ENCODE measurements at regions not wholly inside any gene's neighbourhood (a gene's known extent, or its start where the extent isn't known, plus 50 kb on each side); places are given as distances from the start of the nearest gene placed in this dataset.

GRCh38 chr10:93216341-93216985, 142.8 kb downstream of the CYP26A1 start:
- TF ChIP-seq ZNF384 (IDR thresholded peaks at IDR 0.05), result no peak
- no peak for TF ChIP-seq ELF4 (IDR thresholded peaks at IDR 0.05)
- TF ChIP-seq FOXM1 (IDR thresholded peaks at IDR 0.05; ENCODE audit: borderline replicate concordance), result no peak
- CTCF ChIA-PET, result no interaction called here

GRCh38 chr10:93218386-93218785, 144.7 kb downstream of the CYP26A1 start:
- TF ChIP-seq TARDBP (IDR thresholded peaks at IDR 0.05) (no peak), ZNF384 (IDR thresholded peaks at IDR 0.05) (no peak), CTBP1 (IDR thresholded peaks at IDR 0.05; ENCODE audit: borderline replicate concordance) (no peak), HDGF (IDR thresholded peaks at IDR 0.05; ENCODE audit: borderline replicate concordance) (no peak), BHLHE40 (IDR thresholded peaks at IDR 0.05; ENCODE audit: borderline replicate concordance) (no peak), SUZ12 (IDR thresholded peaks at IDR 0.05) (no peak), FOXA1 (IDR thresholded peaks at IDR 0.05) (no peak), ELF4 (IDR thresholded peaks at IDR 0.05) (no peak), SP1 (IDR thresholded peaks at IDR 0.05) (no peak), FOXK2 (IDR thresholded peaks at IDR 0.05) (no peak), NFRKB (IDR thresholded peaks at IDR 0.05) (no peak), ARNT (IDR thresholded peaks at IDR 0.05) (no peak), FOXM1 (IDR thresholded peaks at IDR 0.05; ENCODE audit: borderline replicate concordance) (no peak), L3MBTL2 (conservative IDR thresholded peaks at IDR 0.05) (no peak), LEF1 (IDR thresholded peaks at IDR 0.05; ENCODE audit: borderline replicate concordance) (no peak)
- TF ChIP-seq, protein P1, sequence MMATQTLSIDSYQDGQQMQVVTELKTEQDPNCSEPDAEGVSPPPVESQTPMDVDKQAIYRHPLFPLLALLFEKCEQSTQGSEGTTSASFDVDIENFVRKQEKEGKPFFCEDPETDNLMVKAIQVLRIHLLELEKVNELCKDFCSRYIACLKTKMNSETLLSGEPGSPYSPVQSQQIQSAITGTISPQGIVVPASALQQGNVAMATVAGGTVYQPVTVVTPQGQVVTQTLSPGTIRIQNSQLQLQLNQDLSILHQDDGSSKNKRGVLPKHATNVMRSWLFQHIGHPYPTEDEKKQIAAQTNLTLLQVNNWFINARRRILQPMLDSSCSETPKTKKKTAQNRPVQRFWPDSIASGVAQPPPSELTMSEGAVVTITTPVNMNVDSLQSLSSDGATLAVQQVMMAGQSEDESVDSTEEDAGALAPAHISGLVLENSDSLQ (IDR thresholded peaks at IDR 0.05), result no peak
- no peak for DNase-seq (ENCODE audit: extremely low spot score)
- ChIA-PET POLR2A (no interaction called here), CTCF (no interaction called here)

More at GRCh38 chr10:93216341-93216985, 142.8 kb downstream of the CYP26A1 start:
- POLR2A ChIA-PET, result no interaction called here
- DNase-seq (ENCODE audit: extremely low spot score), result no peak

GRCh38 chr10:93219347-93219746, 145.7 kb downstream of the CYP26A1 start:
- TF ChIP-seq FOXK2 (IDR thresholded peaks at IDR 0.05) (no peak), TARDBP (IDR thresholded peaks at IDR 0.05) (no peak), ELF4 (IDR thresholded peaks at IDR 0.05) (no peak), FOXA1 (IDR thresholded peaks at IDR 0.05) (no peak), CTBP1 (IDR thresholded peaks at IDR 0.05; ENCODE audit: borderline replicate concordance) (no peak)
- no peak for DNase-seq (ENCODE audit: extremely low spot score)
- ChIA-PET CTCF (no interaction called here), POLR2A (no interaction called here)

GRCh38 chr10:93220296-93221170, 146.8 kb downstream of the CYP26A1 start:
- POLR2A ChIA-PET, result no interaction called here
- no peak for TF ChIP-seq L3MBTL2 (conservative IDR thresholded peaks at IDR 0.05)
- no peak for DNase-seq (ENCODE audit: extremely low spot score)
- CTCF ChIA-PET, result no interaction called here

DNA sequence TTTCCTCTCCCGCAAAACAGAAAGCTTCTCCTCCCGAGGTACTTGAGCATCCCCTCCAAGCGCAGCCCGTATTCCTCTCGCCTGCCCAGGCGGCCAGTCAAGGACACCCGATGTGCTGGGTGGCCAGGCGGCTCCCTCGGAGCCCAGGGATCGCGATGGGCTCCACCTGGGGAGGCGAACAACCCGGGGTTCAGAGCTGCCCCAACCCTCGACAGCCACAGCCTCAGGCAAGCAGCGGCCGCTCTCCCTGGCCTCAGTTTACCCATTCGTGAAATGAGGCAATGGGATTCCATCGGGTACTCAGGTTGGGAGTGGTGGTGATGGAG, 147.4 kb downstream of the CYP26A1 start:
- DNase-seq (ENCODE audit: extremely low spot score), result no peak
- CTCF ChIA-PET, result no interaction called here
- POLR2A ChIA-PET, result no interaction called here
- TF ChIP-seq, protein P1 (IDR thresholded peaks at IDR 0.05), result no peak

GRCh38 chr10:93221521-93221920, 147.8 kb downstream of the CYP26A1 start:
- ChIA-PET CTCF (interaction anchor here (1.0 kb wide), 1 partner anchor 131 kb away, joined by 3 read pairs; no protein-coding TSS in a partner anchor), POLR2A (no interaction called here)
- TF ChIP-seq CTBP1 (IDR thresholded peaks at IDR 0.05; ENCODE audit: borderline replicate concordance) (no peak), FOXM1 (IDR thresholded peaks at IDR 0.05; ENCODE audit: borderline replicate concordance) (no peak), SUZ12 (IDR thresholded peaks at IDR 0.05) (no peak), BHLHE40 (IDR thresholded peaks at IDR 0.05; ENCODE audit: borderline replicate concordance) (no peak), LEF1 (IDR thresholded peaks at IDR 0.05; ENCODE audit: borderline replicate concordance) (no peak), NFRKB (IDR thresholded peaks at IDR 0.05) (no peak), TARDBP (IDR thresholded peaks at IDR 0.05) (no peak), SP1 (IDR thresholded peaks at IDR 0.05) (no peak), FOXK2 (IDR thresholded peaks at IDR 0.05) (no peak), ARNT (IDR thresholded peaks at IDR 0.05) (no peak)
- TF ChIP-seq, protein P1 (IDR thresholded peaks at IDR 0.05), result no peak
- no peak for DNase-seq (ENCODE audit: extremely low spot score)

- no peak for TF ChIP-seq L3MBTL2 (conservative IDR thresholded peaks at IDR 0.05)
- TF ChIP-seq FOXK2 (IDR thresholded peaks at IDR 0.05), result no peak
- no peak for TF ChIP-seq SP1 (IDR thresholded peaks at IDR 0.05)
- no peak for TF ChIP-seq TARDBP (IDR thresholded peaks at IDR 0.05)
- TF ChIP-seq ELF4 (IDR thresholded peaks at IDR 0.05), result no peak
- no peak for TF ChIP-seq FOXA1 (IDR thresholded peaks at IDR 0.05)
- TF ChIP-seq, protein P1 (IDR thresholded peaks at IDR 0.05), result no peak
- no peak for TF ChIP-seq LEF1 (IDR thresholded peaks at IDR 0.05; ENCODE audit: borderline replicate concordance)
- no peak for TF ChIP-seq FOXM1 (IDR thresholded peaks at IDR 0.05; ENCODE audit: borderline replicate concordance)
- TF ChIP-seq SUZ12 (IDR thresholded peaks at IDR 0.05), result no peak
- no peak for TF ChIP-seq HDGF (IDR thresholded peaks at IDR 0.05; ENCODE audit: borderline replicate concordance)
- TF ChIP-seq CTBP1 (IDR thresholded peaks at IDR 0.05; ENCODE audit: borderline replicate concordance), result no peak
- no peak for TF ChIP-seq ARNT (IDR thresholded peaks at IDR 0.05)
- ChIA-PET CTCF (interaction anchor here (0.5 to 1.0 kb wide), 3 partner anchors 130 to 752 kb away, joined by 3 to 5 read pairs (median 4); no protein-coding TSS in a partner anchor), POLR2A (no interaction called here)
- no peak for DNase-seq (ENCODE audit: extremely low spot score)
Observed at GRCh38 chr10:93222211-93222754, 148.6 kb downstream of the CYP26A1 start.
